Left lung (tissue), 4 donors: ENCODE measurements at regions not wholly inside any gene's neighbourhood (a gene's known extent, or its start where the extent isn't known, plus 50 kb on each side); places are given as distances from the start of the nearest gene placed in this dataset.
A peak's percentile ranks its signal among the peaks of the same experiment; 100 is the strongest.

Experiments
- ATAC-seq: fragments of 200-7000 bp; cut with Tn5 transposase; one replicate; pipeline ENCODE4 v1.9.1; 2020; ENCODE audit warnings: moderate library complexity
- DNase-seq, 4 donors: peaks; one replicate each; pipeline ENCODE4 v3.0.0-alpha.2; 2013 to 2020
- H3K27ac ChIP-seq, 2 donors: fragments of 200-600 bp; sonication (generic) in 1 of 2; one replicate each; pipeline versions ENCODE4 v1.5.0 to v1.8.0; 2020 to 2021
- H3K27me3 ChIP-seq, 2 donors: fragments of 200-600 bp; sonication (generic) in 1 of 2; one replicate each; pipeline versions ENCODE4 v1.5.0 to v1.8.0; 2020 to 2021
- H3K36me3 ChIP-seq, 2 donors: fragments of 200-600 bp; sonication (generic) in 1 of 2; one replicate each; pipeline versions ENCODE4 v1.5.0 to v1.8.0; 2020 to 2021
- H3K4me1 ChIP-seq, 2 donors: fragments of 200-600 bp; one replicate each; pipeline ENCODE4 v1.8.0; 2021
- H3K4me3 ChIP-seq, 2 donors: fragments of 200-600 bp; sonication (generic) in 1 of 2; one replicate each; pipeline versions ENCODE4 v1.5.0 to v1.8.0; 2020 to 2021; ENCODE audit warnings: mild to moderate bottlenecking in 1 of 2
- H3K9me3 ChIP-seq, 2 donors: fragments of 200-600 bp; sonication (generic) in 1 of 2; one replicate each; pipeline versions ENCODE4 v1.5.0 to v1.8.0; 2020 to 2021
- CTCF ChIP-seq, 2 donors: fragments of 200-600 bp; sonication (generic) in 1 of 2; IDR thresholded peaks; one replicate each; pipeline versions ENCODE4 v1.5.0 to v1.8.0; 2021; ENCODE audit warnings: antibody characterized with exemption in 2 of 2
- intact Hi-C, 2 donors: fragments of 100-400 bp; cut with DNase I; formaldehyde crosslinking; loops; one replicate each; pipeline versions ENCODE4 v1.11.2 to v1.14.2; 2022
- donor health status: DM: no; HTN: yes; CAD: no.
- donor health status: DM: no; HTN: no; CAD: no.

GRCh38 chr3:176352716-176353334 is 844.5 kb downstream of the TBL1XR1 start:
- DNase-seq, result no peak
- Histone ChIP-seq H3K9me3 (peaks cover 0 to 9% of the 10 kb centered on the region in 2 donors), H3K36me3 (no peaks in the 10 kb centered on the region), H3K27me3 (no peaks in the 10 kb centered on the region), H3K27ac (no peak overlapping the region), H3K4me3 (no peak overlapping the region), H3K4me1 (no peaks in the 10 kb centered on the region)
- TF ChIP-seq CTCF (IDR thresholded peaks at IDR 0.05), result no peak
- intact Hi-C loops, result no loop called here
- ATAC-seq, result no peak

GRCh38 chr3:176351408-176351807 is 845.9 kb downstream of the TBL1XR1 start:
- intact Hi-C loops, result no loop called here
- Histone ChIP-seq H3K9me3 (peaks cover 0 to 9% of the 10 kb centered on the region in 2 donors), H3K4me3 (no peak overlapping the region), H3K27me3 (no peaks in the 10 kb centered on the region), H3K36me3 (no peaks in the 10 kb centered on the region), H3K4me1 (no peaks in the 10 kb centered on the region), H3K27ac (no peak overlapping the region)
- DNase-seq, result peak in 2 of 4 donors; percentile 32 to 41
- no peak for TF ChIP-seq CTCF (IDR thresholded peaks at IDR 0.05)
- no peak for ATAC-seq

GRCh38 chr3:176349706-176350105 is 847.6 kb downstream of the TBL1XR1 start:
- DNase-seq (no peak), ATAC-seq (no peak)
- H3K4me1 ChIP-seq, result no peaks in the 10 kb centered on the region
- H3K4me3 ChIP-seq, result no peak overlapping the region
- intact Hi-C loops, result no loop called here
- no peak for TF ChIP-seq CTCF (IDR thresholded peaks at IDR 0.05)
- H3K36me3 ChIP-seq, result no peaks in the 10 kb centered on the region
- H3K27me3 ChIP-seq, result no peaks in the 10 kb centered on the region
- H3K9me3 ChIP-seq, result peaks cover 0 to 17% of the 10 kb centered on the region in 2 donors
- no peak overlapping the region for H3K27ac ChIP-seq

GRCh38 chr3:176347424-176348146 is 849.7 kb downstream of the TBL1XR1 start:
- H3K27me3 ChIP-seq, result no peaks in the 10 kb centered on the region
- DNase-seq (no peak), ATAC-seq (no peak)
- no peaks in the 10 kb centered on the region for H3K4me1 ChIP-seq
- no peaks in the 10 kb centered on the region for H3K36me3 ChIP-seq
- intact Hi-C loops, result no loop called here
- H3K4me3 ChIP-seq, result no peak overlapping the region
- TF ChIP-seq CTCF (IDR thresholded peaks at IDR 0.05), result no peak
- peaks cover under 1 to 24% of the 10 kb centered on the region in 2 donors for H3K9me3 ChIP-seq
- no peak overlapping the region for H3K27ac ChIP-seq

GRCh38 chr3:176341963-176342362 is 855.3 kb downstream of the TBL1XR1 start:
- H3K27me3 ChIP-seq, result no peaks in the 10 kb centered on the region
- H3K4me1 ChIP-seq, result no peaks in the 10 kb centered on the region
- H3K9me3 ChIP-seq, result peaks cover 3 to 15% of the 10 kb centered on the region in 2 donors
- DNase-seq (no peak), ATAC-seq (no peak)
- H3K27ac ChIP-seq, result no peak overlapping the region
- no peak for TF ChIP-seq CTCF (IDR thresholded peaks at IDR 0.05)
- intact Hi-C loops, result no loop called here
- H3K4me3 ChIP-seq, result no peak overlapping the region
- no peaks in the 10 kb centered on the region for H3K36me3 ChIP-seq
